ENCODE measurements at regions not wholly inside any gene's neighbourhood (a gene's known extent, or its start where the extent isn't known, plus 50 kb on each side); places are given as distances from the start of the nearest gene placed in this dataset.

- no peak for DNase-seq (ENCODE audit: extremely low spot score, unreplicated experiment)
Observed at GRCh38 chr12:46892034-46892705, 66.4 kb upstream of the SLC38A4 start.

DNA sequence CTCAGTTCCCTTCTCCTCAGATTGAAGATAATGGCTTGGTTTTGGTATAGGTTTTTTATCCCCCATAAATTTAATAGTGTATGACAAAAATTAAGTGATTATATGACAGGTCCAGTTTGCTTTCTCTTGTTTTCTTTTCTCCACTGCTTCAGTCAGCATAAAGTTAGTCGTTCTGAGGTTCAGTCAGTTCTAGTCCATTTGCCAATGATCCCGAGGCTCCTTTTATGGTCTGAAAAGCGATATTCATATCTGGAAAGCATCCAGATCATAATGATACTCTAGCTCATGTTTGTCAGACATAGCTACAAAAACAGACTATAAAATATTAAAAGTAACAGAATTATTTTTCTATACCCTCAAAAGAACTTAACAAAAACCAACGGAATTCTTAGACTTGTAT, 67.1 kb upstream of the SLC38A4 start:
- Mint-ChIP-seq H3K27me3 (ENCODE audit: unreplicated experiment) (no peaks in the 10 kb centered on the region), H3K27ac (ENCODE audit: unreplicated experiment) (peak overlapping the region; percentile 54), H3K36me3 (ENCODE audit: unreplicated experiment) (no peaks in the 10 kb centered on the region), H3K4me3 (ENCODE audit: unreplicated experiment) (no peak overlapping the region), H3K4me1 (ENCODE audit: unreplicated experiment) (peaks cover 26% of the 10 kb centered on the region), H3K9me3 (ENCODE audit: unreplicated experiment) (peaks cover 5% of the 10 kb centered on the region)
- TF ChIP-seq CTCF (IDR thresholded peaks at IDR 0.05), result no peak
- DNase-seq (ENCODE audit: extremely low spot score, unreplicated experiment), result no peak

More at GRCh38 chr12:46892034-46892705, 66.4 kb upstream of the SLC38A4 start:
- H3K9me3 Mint-ChIP-seq (ENCODE audit: unreplicated experiment), result peaks cover 5% of the 10 kb centered on the region
- TF ChIP-seq CTCF (IDR thresholded peaks at IDR 0.05), result no peak
- H3K4me1 Mint-ChIP-seq (ENCODE audit: unreplicated experiment), result peaks cover 26% of the 10 kb centered on the region
- H3K4me3 Mint-ChIP-seq (ENCODE audit: unreplicated experiment), result no peak overlapping the region
- no peaks in the 10 kb centered on the region for H3K36me3 Mint-ChIP-seq (ENCODE audit: unreplicated experiment)
- H3K27me3 Mint-ChIP-seq (ENCODE audit: unreplicated experiment), result no peaks in the 10 kb centered on the region
- peak overlapping the region; percentile 54 for H3K27ac Mint-ChIP-seq (ENCODE audit: unreplicated experiment)

GRCh38 chr12:46893434-46893833, 67.6 kb upstream of the SLC38A4 start:
- TF ChIP-seq CTCF (IDR thresholded peaks at IDR 0.05), result no peak
- H3K4me1 Mint-ChIP-seq (ENCODE audit: unreplicated experiment), result peaks cover 26% of the 10 kb centered on the region
- no peaks in the 10 kb centered on the region for H3K27me3 Mint-ChIP-seq (ENCODE audit: unreplicated experiment)
- no peak for DNase-seq (ENCODE audit: extremely low spot score, unreplicated experiment)
- peaks cover 5% of the 10 kb centered on the region for H3K9me3 Mint-ChIP-seq (ENCODE audit: unreplicated experiment)
- no peaks in the 10 kb centered on the region for H3K36me3 Mint-ChIP-seq (ENCODE audit: unreplicated experiment)
- no peak overlapping the region for H3K27ac Mint-ChIP-seq (ENCODE audit: unreplicated experiment)
- no peak overlapping the region for H3K4me3 Mint-ChIP-seq (ENCODE audit: unreplicated experiment)

GRCh38 chr12:46895726-46896125, 69.9 kb upstream of the SLC38A4 start:
- H3K27me3 Mint-ChIP-seq (ENCODE audit: unreplicated experiment), result no peaks in the 10 kb centered on the region
- H3K36me3 Mint-ChIP-seq (ENCODE audit: unreplicated experiment), result peaks cover 3% of the 10 kb centered on the region
- no peak for DNase-seq (ENCODE audit: extremely low spot score, unreplicated experiment)
- no peak overlapping the region for H3K27ac Mint-ChIP-seq (ENCODE audit: unreplicated experiment)
- H3K4me1 Mint-ChIP-seq (ENCODE audit: unreplicated experiment), result peaks cover 32% of the 10 kb centered on the region
- H3K4me3 Mint-ChIP-seq (ENCODE audit: unreplicated experiment), result no peak overlapping the region
- peaks cover 17% of the 10 kb centered on the region for H3K9me3 Mint-ChIP-seq (ENCODE audit: unreplicated experiment)
- no peak for TF ChIP-seq CTCF (IDR thresholded peaks at IDR 0.05)

DNA sequence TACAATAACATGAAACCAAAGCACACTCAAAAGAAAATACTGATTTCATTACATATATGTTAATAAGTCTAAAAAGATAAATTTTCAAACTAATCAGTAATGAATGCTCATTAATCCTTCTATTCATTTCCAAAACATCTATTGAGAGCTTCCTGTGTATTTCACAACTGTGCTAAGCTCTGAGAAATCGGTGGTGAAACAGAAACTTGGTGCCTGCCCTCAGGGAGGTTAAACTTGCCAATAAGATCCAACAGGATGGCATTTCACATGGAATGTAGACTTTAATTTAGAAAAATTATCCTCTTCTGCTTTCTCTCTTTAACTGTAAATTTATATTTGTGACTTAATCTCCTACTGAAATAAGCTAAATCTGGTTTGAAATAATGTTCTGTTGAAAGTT, 70.9 kb upstream of the SLC38A4 start:
- Mint-ChIP-seq H3K36me3 (ENCODE audit: unreplicated experiment) (peaks cover 3% of the 10 kb centered on the region), H3K9me3 (ENCODE audit: unreplicated experiment) (peaks cover 17% of the 10 kb centered on the region), H3K4me3 (ENCODE audit: unreplicated experiment) (no peak overlapping the region), H3K27me3 (ENCODE audit: unreplicated experiment) (no peaks in the 10 kb centered on the region), H3K27ac (ENCODE audit: unreplicated experiment) (no peak overlapping the region), H3K4me1 (ENCODE audit: unreplicated experiment) (peaks cover 33% of the 10 kb centered on the region)
- no peak for TF ChIP-seq CTCF (IDR thresholded peaks at IDR 0.05)
- DNase-seq (ENCODE audit: extremely low spot score, unreplicated experiment), result no peak
